ENCODE measurements at regions not wholly inside any gene's neighbourhood (a gene's known extent, or its start where the extent isn't known, plus 50 kb on each side); places are given as distances from the start of the nearest gene placed in this dataset.

- H3K36me3 ChIP-seq: no peaks in the 10 kb centered on the region
- peak; percentile 63 for DNase-seq
- intact Hi-C loops (cut with DNase I; ENCODE audit: low total_unique reads): no loop called here
- TF ChIP-seq CTCF (IDR thresholded peaks at IDR 0.05 in 8 of 11, conservative IDR thresholded peaks at IDR 0.05 in 3 of 11) (no peak), POLR2AphosphoS5 (IDR thresholded peaks at IDR 0.05) (no peak)
- no peak overlapping the region for H3K27ac ChIP-seq
- 70 to 85% (median 75%) methylated on average over 12 to 20 of the region's 20 CpGs for WGBS, 5 donors
- H3K4me1 ChIP-seq: no peaks in the 10 kb centered on the region
- peaks cover 0 to 14% (median 0%) of the 10 kb centered on the region in 7 donors for H3K27me3 ChIP-seq (replicated peaks in 1 of 7)
- no peaks in the 10 kb centered on the region for H3K9me3 ChIP-seq
- no peak overlapping the region for H3K4me3 ChIP-seq
Observed at GRCh38 chr22:47386812-47387510, 624.5 kb downstream of the TBC1D22A start.

GRCh38 chr22:47384977-47385376, 622.5 kb downstream of the TBC1D22A start:
- peak; percentile 23 for DNase-seq
- no peak overlapping the region for H3K27ac ChIP-seq
- no peaks in the 10 kb centered on the region for H3K4me1 ChIP-seq
- peaks cover 0 to 14% (median 0%) of the 10 kb centered on the region in 7 donors for H3K27me3 ChIP-seq (replicated peaks in 1 of 7)
- H3K9me3 ChIP-seq: no peaks in the 10 kb centered on the region
- no peak for TF ChIP-seq POLR2A (IDR thresholded peaks at IDR 0.05)
- no peak for TF ChIP-seq POLR2AphosphoS5 (IDR thresholded peaks at IDR 0.05)
- no peak for TF ChIP-seq CTCF (IDR thresholded peaks at IDR 0.05 in 8 of 11, conservative IDR thresholded peaks at IDR 0.05 in 3 of 11)
- intact Hi-C loops (cut with DNase I; ENCODE audit: low total_unique reads): no loop called here
- no peak overlapping the region for H3K4me3 ChIP-seq
- WGBS, 5 donors: 73 to 87% (median 84%) methylated on average over 8 of the region's 8 CpGs
- H3K36me3 ChIP-seq: no peaks in the 10 kb centered on the region

GRCh38 chr22:47382164-47382890, 619.9 kb downstream of the TBC1D22A start:
- Histone ChIP-seq H3K27ac (no peak overlapping the region), H3K9me3 (no peaks in the 10 kb centered on the region), H3K27me3 (replicated peaks in 1 of 7) (peaks cover 0 to 8% (median 0%) of the 10 kb centered on the region in 7 donors), H3K4me1 (no peaks in the 10 kb centered on the region), H3K4me3 (no peak overlapping the region), H3K36me3 (no peaks in the 10 kb centered on the region)
- WGBS, 5 donors: 69 to 83% (median 81%) methylated on average over 7 of the region's 7 CpGs
- peak; percentile 44 for DNase-seq
- intact Hi-C loops (cut with DNase I; ENCODE audit: low total_unique reads): no loop called here
- TF ChIP-seq POLR2A (IDR thresholded peaks at IDR 0.05) (no peak), CTCF (IDR thresholded peaks at IDR 0.05 in 8 of 11, conservative IDR thresholded peaks at IDR 0.05 in 3 of 11) (no peak), POLR2AphosphoS5 (IDR thresholded peaks at IDR 0.05) (no peak)

GRCh38 chr22:47381240-47381639, 618.8 kb downstream of the TBC1D22A start:
- intact Hi-C loops (cut with DNase I; ENCODE audit: low total_unique reads): no loop called here
- TF ChIP-seq POLR2A (IDR thresholded peaks at IDR 0.05) (no peak), CTCF (IDR thresholded peaks at IDR 0.05 in 8 of 11, conservative IDR thresholded peaks at IDR 0.05 in 3 of 11) (no peak), POLR2AphosphoS5 (IDR thresholded peaks at IDR 0.05) (no peak)

More at GRCh38 chr22:47381240-47381639, 618.8 kb downstream of the TBC1D22A start:
- H3K27me3 ChIP-seq (replicated peaks in 1 of 7): peaks cover 0 to 8% (median 0%) of the 10 kb centered on the region in 7 donors
- H3K4me3 ChIP-seq: no peak overlapping the region
- no peak overlapping the region for H3K27ac ChIP-seq
- H3K36me3 ChIP-seq: no peaks in the 10 kb centered on the region
- peak; percentile 56 for DNase-seq
- H3K4me1 ChIP-seq: no peaks in the 10 kb centered on the region
- H3K9me3 ChIP-seq: no peaks in the 10 kb centered on the region
- WGBS, 5 donors: 77 to 90% (median 87%) methylated on average over 8 to 14 of the region's 14 CpGs

All from spleen (tissue), 11 donors.